ENCODE measurements at regions not wholly inside any gene's neighbourhood (a gene's known extent, or its start where the extent isn't known, plus 50 kb on each side); places are given as distances from the start of the nearest gene placed in this dataset.

- Histone ChIP-seq H3K4me2 (ENCODE audit: control insufficient read depth, insufficient read depth) (no peak overlapping the region), H3K27ac (ENCODE audit: control insufficient read depth, insufficient read depth) (no peak overlapping the region), H3K79me2 (ENCODE audit: control insufficient read depth, insufficient read depth, low read length) (no peaks in the 10 kb centered on the region), H3K9ac (ENCODE audit: control insufficient read depth, insufficient read depth, low read length) (no peak overlapping the region), H3K4me1 (ENCODE audit: control insufficient read depth, insufficient read depth, low read length) (no peaks in the 10 kb centered on the region), H2AFZ (ENCODE audit: control insufficient read depth, low read depth, low read length) (no peak overlapping the region), H3K27me3 (replicated peaks in 1 of 2; ENCODE audit: control insufficient read depth in 2 of 2, insufficient read depth in 2 of 2, low read length in 1 of 2) (no peaks in the 10 kb centered on the region), H4K20me1 (ENCODE audit: control insufficient read depth, insufficient read depth) (no peaks in the 10 kb centered on the region), H3K9me3 (replicated peaks; ENCODE audit: control insufficient read depth, insufficient read depth, low read length) (no peaks in the 10 kb centered on the region), H3K4me3 (no peak overlapping the region), H3K36me3 (ENCODE audit: control insufficient read depth in 2 of 2, insufficient read depth in 2 of 2, low read length in 1 of 2) (no peaks in the 10 kb centered on the region)
- ATAC-seq = no peak
- ChIA-PET POLR2A (no interaction called here), CTCF (no interaction called here), SMC1A (ENCODE audit: uncharacterized antibody, unreplicated experiment) (no interaction called here), RAD21 (ENCODE audit: unreplicated experiment) (no interaction called here)
- WGBS (ENCODE audit: insufficient coverage, insufficient replicate concordance, low lambda C conversion rate, missing lambda C conversion rate) = 16% methylated on average over 2 of the region's 2 CpGs
- in situ Hi-C loops (cut with MboI) = no loop called here
- no TSS peak for BruUV-seq (replicated peaks)
- no peak for DNase-seq (ENCODE audit: low read depth, low spot score)
- intact Hi-C loops (cut with micrococcal nuclease; ENCODE audit: unreplicated experiment) = no loop called here
- TF ChIP-seq IRF3 (IDR thresholded peaks at IDR 0.05) = no peak
- TF ChIP-seq ASH2L (IDR thresholded peaks at IDR 0.05; ENCODE audit: borderline replicate concordance, low read depth) = no peak
- TF ChIP-seq SIN3A (IDR thresholded peaks at IDR 0.05; ENCODE audit: low read depth, low read length) = no peak
- no peak for TF ChIP-seq BMI1 (IDR thresholded peaks at IDR 0.05; ENCODE audit: borderline replicate concordance)
- TF ChIP-seq SREBF2 (IDR thresholded peaks at IDR 0.05; ENCODE audit: low read length) = no peak
- TF ChIP-seq, protein P1, sequence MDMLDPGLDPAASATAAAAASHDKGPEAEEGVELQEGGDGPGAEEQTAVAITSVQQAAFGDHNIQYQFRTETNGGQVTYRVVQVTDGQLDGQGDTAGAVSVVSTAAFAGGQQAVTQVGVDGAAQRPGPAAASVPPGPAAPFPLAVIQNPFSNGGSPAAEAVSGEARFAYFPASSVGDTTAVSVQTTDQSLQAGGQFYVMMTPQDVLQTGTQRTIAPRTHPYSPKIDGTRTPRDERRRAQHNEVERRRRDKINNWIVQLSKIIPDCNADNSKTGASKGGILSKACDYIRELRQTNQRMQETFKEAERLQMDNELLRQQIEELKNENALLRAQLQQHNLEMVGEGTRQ (IDR thresholded peaks at IDR 0.05; ENCODE audit: borderline replicate concordance, low read depth, low read length) = no peak
- no peak for TF ChIP-seq RCOR1 (conservative IDR thresholded peaks at IDR 0.05; ENCODE audit: low read depth, low read length)
- FAIRE-seq = no peak
Observed at GRCh38 chr10:10314626-10315025, 703.0 kb upstream of the CELF2 start.

GRCh38 chr10:10315989-10316388 lies 701.7 kb upstream of the CELF2 start:
- SMC1A ChIA-PET (ENCODE audit: uncharacterized antibody, unreplicated experiment) = no interaction called here
- intact Hi-C loops (cut with micrococcal nuclease; ENCODE audit: unreplicated experiment) (no loop called here), in situ Hi-C loops (cut with MboI) (no loop called here)
- H3K79me2 ChIP-seq (ENCODE audit: control insufficient read depth, insufficient read depth, low read length) = no peaks in the 10 kb centered on the region
- H3K9ac ChIP-seq (ENCODE audit: control insufficient read depth, insufficient read depth, low read length) = no peak overlapping the region
- H3K4me1 ChIP-seq (ENCODE audit: control insufficient read depth, insufficient read depth, low read length) = no peaks in the 10 kb centered on the region
- no peaks in the 10 kb centered on the region for H3K36me3 ChIP-seq (ENCODE audit: control insufficient read depth in 2 of 2, insufficient read depth in 2 of 2, low read length in 1 of 2)
- no peak overlapping the region for H2AFZ ChIP-seq (ENCODE audit: control insufficient read depth, low read depth, low read length)
- 0% methylated on average over 1 of the region's 1 CpG for WGBS (ENCODE audit: insufficient coverage, insufficient replicate concordance, low lambda C conversion rate, missing lambda C conversion rate)
- no peak for ATAC-seq
- no TSS peak for BruUV-seq (replicated peaks)
- no peak for FAIRE-seq
- no peaks in the 10 kb centered on the region for H3K27me3 ChIP-seq (replicated peaks in 1 of 2; ENCODE audit: control insufficient read depth in 2 of 2, insufficient read depth in 2 of 2, low read length in 1 of 2)
- H3K27ac ChIP-seq (ENCODE audit: control insufficient read depth, insufficient read depth) = no peak overlapping the region
- H3K4me3 ChIP-seq = no peak overlapping the region
- no peak for DNase-seq (ENCODE audit: low read depth, low spot score)
- no peaks in the 10 kb centered on the region for H3K9me3 ChIP-seq (replicated peaks; ENCODE audit: control insufficient read depth, insufficient read depth, low read length)
- H4K20me1 ChIP-seq (ENCODE audit: control insufficient read depth, insufficient read depth) = no peaks in the 10 kb centered on the region
- CTCF ChIA-PET = no interaction called here
- POLR2A ChIA-PET = no interaction called here
- no peak overlapping the region for H3K4me2 ChIP-seq (ENCODE audit: control insufficient read depth, insufficient read depth)
- RAD21 ChIA-PET (ENCODE audit: unreplicated experiment) = no interaction called here
- TF ChIP-seq NKRF (conservative IDR thresholded peaks at IDR 0.05) = no peak
- TF ChIP-seq, protein P2, sequence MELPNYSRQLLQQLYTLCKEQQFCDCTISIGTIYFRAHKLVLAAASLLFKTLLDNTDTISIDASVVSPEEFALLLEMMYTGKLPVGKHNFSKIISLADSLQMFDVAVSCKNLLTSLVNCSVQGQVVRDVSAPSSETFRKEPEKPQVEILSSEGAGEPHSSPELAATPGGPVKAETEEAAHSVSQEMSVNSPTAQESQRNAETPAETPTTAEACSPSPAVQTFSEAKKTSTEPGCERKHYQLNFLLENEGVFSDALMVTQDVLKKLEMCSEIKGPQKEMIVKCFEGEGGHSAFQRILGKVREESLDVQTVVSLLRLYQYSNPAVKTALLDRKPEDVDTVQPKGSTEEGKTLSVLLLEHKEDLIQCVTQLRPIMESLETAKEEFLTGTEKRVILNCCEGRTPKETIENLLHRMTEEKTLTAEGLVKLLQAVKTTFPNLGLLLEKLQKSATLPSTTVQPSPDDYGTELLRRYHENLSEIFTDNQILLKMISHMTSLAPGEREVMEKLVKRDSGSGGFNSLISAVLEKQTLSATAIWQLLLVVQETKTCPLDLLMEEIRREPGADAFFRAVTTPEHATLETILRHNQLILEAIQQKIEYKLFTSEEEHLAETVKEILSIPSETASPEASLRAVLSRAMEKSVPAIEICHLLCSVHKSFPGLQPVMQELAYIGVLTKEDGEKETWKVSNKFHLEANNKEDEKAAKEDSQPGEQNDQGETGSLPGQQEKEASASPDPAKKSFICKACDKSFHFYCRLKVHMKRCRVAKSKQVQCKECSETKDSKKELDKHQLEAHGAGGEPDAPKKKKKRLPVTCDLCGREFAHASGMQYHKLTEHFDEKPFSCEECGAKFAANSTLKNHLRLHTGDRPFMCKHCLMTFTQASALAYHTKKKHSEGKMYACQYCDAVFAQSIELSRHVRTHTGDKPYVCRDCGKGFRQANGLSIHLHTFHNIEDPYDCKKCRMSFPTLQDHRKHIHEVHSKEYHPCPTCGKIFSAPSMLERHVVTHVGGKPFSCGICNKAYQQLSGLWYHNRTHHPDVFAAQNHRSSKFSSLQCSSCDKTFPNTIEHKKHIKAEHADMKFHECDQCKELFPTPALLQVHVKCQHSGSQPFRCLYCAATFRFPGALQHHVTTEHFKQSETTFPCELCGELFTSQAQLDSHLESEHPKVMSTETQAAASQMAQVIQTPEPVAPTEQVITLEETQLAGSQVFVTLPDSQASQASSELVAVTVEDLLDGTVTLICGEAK (IDR thresholded peaks at IDR 0.05; ENCODE audit: borderline replicate concordance) = no peak
- TF ChIP-seq BACH1 (IDR thresholded peaks at IDR 0.05; ENCODE audit: borderline replicate concordance) = no peak
- no peak for TF ChIP-seq CBX3 (IDR thresholded peaks at IDR 0.05; ENCODE audit: borderline replicate concordance, low read depth)
